HG03558 (cell line): ENCODE measurements at regions not wholly inside any gene's neighbourhood (a gene's known extent, or its start where the extent isn't known, plus 50 kb on each side); places are given as distances from the start of the nearest gene placed in this dataset.
"Not testable (repeated sequence)": the region's sequence is repeated elsewhere in the genome, so short reads cannot be mapped to it uniquely, and the experiment has no call there.

Source experiments
- ATAC-seq: cut with Tn5 transposase; IDR thresholded peaks from one replicate; pipeline ENCODE4 v1.9.1; 2021; ENCODE audit warnings: moderate number of reproducible peaks; ENCODE audit not compliant: unreplicated experiment; ENCODE audit errors: extremely low read depth

GRCh38 chr11:80317612-80318011 lies 876.8 kb upstream of the TENM4 start:
- ATAC-seq: no peak

GRCh38 chr11:80315200-80315599 lies 874.4 kb upstream of the TENM4 start:
- ATAC-seq: no peak

- ATAC-seq: no peak
Measured at GRCh38 chr11:80309301-80309700, 868.5 kb upstream of the TENM4 start.

- no peak for ATAC-seq
Measured at GRCh38 chr11:80307676-80308075, 866.8 kb upstream of the TENM4 start.

- no peak for ATAC-seq
Measured at GRCh38 chr11:80297858-80298632, 857.2 kb upstream of the TENM4 start.

GRCh38 chr11:80293293-80293692 lies 852.5 kb upstream of the TENM4 start:
- ATAC-seq: no peak

- ATAC-seq: no peak
Measured at GRCh38 chr11:80284946-80285785, 844.3 kb upstream of the TENM4 start.

- no peak for ATAC-seq
Measured at GRCh38 chr11:80282643-80283042, 841.8 kb upstream of the TENM4 start.

- ATAC-seq: no peak
Measured at GRCh38 chr11:80281194-80281593, 840.4 kb upstream of the TENM4 start.

GRCh38 chr11:80280737-80281136 lies 839.9 kb upstream of the TENM4 start:
- no peak for ATAC-seq

- ATAC-seq: no peak
Measured at GRCh38 chr11:80261776-80262175, 820.9 kb upstream of the TENM4 start.

- not testable (repeated sequence) for ATAC-seq
Measured at GRCh38 chr11:80257319-80258015, 816.6 kb upstream of the TENM4 start.

- no peak for ATAC-seq
Measured at GRCh38 chr11:80255021-80255420, 814.2 kb upstream of the TENM4 start.

- no peak for ATAC-seq
Measured at GRCh38 chr11:80241766-80242165, 800.9 kb upstream of the TENM4 start.

- ATAC-seq: no peak
Measured at GRCh38 chr11:80240245-80240644, 799.4 kb upstream of the TENM4 start.

- ATAC-seq: no peak
Measured at GRCh38 chr11:80239217-80239616, 798.4 kb upstream of the TENM4 start.

GRCh38 chr11:80227915-80228314 lies 787.1 kb upstream of the TENM4 start:
- no peak for ATAC-seq

GRCh38 chr11:80214413-80214812 lies 773.6 kb upstream of the TENM4 start:
- ATAC-seq: no peak

- no peak for ATAC-seq
Measured at GRCh38 chr11:80211673-80212072, 770.8 kb upstream of the TENM4 start.

- ATAC-seq: no peak
Measured at GRCh38 chr11:80204021-80204420, 763.2 kb upstream of the TENM4 start.
